Spleen (tissue), 11 donors: ENCODE measurements at regions not wholly inside any gene's neighbourhood (a gene's known extent, or its start where the extent isn't known, plus 50 kb on each side); places are given as distances from the start of the nearest gene placed in this dataset.
A peak's percentile ranks its signal among the peaks of the same experiment; 100 is the strongest.

Experiments used
- DNase-seq: peaks from one replicate; pipeline ENCODE4 v3.0.0-alpha.2; 2020
- H3K27ac ChIP-seq, 8 donors: fragments of 200-600 bp; sonication (generic) in 7 of 8; 1 replicate in 4 of 8; 2 replicates in 4 of 8; pipeline versions ENCODE4 v1.5.0 to v1.8.0; 2016 to 2021; ENCODE audit warnings: inconsistent platforms in 4 of 8, mild to moderate bottlenecking in 4 of 8, moderate library complexity in 1 of 8
- H3K27me3 ChIP-seq, 7 donors: fragments of 200-600 bp; sonication (generic) in 6 of 7; replicated peaks in 1 of 7; 1 replicate in 4 of 7; 2 replicates in 3 of 7; pipeline versions ENCODE4 v1.5.0 to v1.8.0; 2016 to 2021; ENCODE audit warnings: inconsistent platforms in 3 of 7, mild to moderate bottlenecking in 1 of 7
- H3K36me3 ChIP-seq, 6 donors: fragments of 200-600 bp; sonication (generic) in 5 of 6; 1 replicate in 4 of 6; 2 replicates in 2 of 6; pipeline versions ENCODE4 v1.5.0 to v1.8.0; 2016 to 2021; ENCODE audit warnings: inconsistent platforms in 2 of 6
- H3K4me1 ChIP-seq, 6 donors: fragments of 200-600 bp; sonication (generic) in 5 of 6; 1 replicate in 3 of 6; 2 replicates in 3 of 6; pipeline versions ENCODE4 v1.5.0 to v1.8.0; 2016 to 2021; ENCODE audit warnings: inconsistent platforms in 3 of 6
- H3K4me3 ChIP-seq, 8 donors: fragments of 200-600 bp; sonication (generic) in 7 of 8; 1 replicate in 4 of 8; 2 replicates in 4 of 8; pipeline versions ENCODE4 v1.5.0 to v1.8.0; 2016 to 2021; ENCODE audit warnings: inconsistent platforms in 4 of 8, mild to moderate bottlenecking in 4 of 8, moderate library complexity in 2 of 8
- H3K9me3 ChIP-seq, 8 donors: fragments of 200-600 bp; sonication (generic) in 7 of 8; 1 replicate in 4 of 8; 2 replicates in 4 of 8; pipeline versions ENCODE4 v1.5.0 to v1.8.0; 2016 to 2021; ENCODE audit warnings: inconsistent platforms in 4 of 8
- POLR2A ChIP-seq, 3 donors: fragments of 450-650 bp; IDR thresholded peaks; one replicate each; pipeline ENCODE4 v1.5.1; 2017; ENCODE audit warnings: antibody characterized with exemption in 3 of 3, mild to moderate bottlenecking in 1 of 3
- POLR2AphosphoS5 ChIP-seq, 3 donors: sonication (generic); formaldehyde crosslinking; IDR thresholded peaks; one replicate each; pipeline ENCODE4 v1.5.1; 2017; ENCODE audit warnings: antibody characterized with exemption in 3 of 3
- WGBS, 5 donors: extraction: QIAGEN DNeasy Blood & Tissue Kit in 3 of 5; methylation state at CpG; one replicate each; pipeline versions ENCODE4 v1.1.5 to v1.1.7; 2013 to 2018; 5-methylcytosine and 5-hydroxymethylcytosine counted together
- intact Hi-C: fragments of 100-400 bp; cut with DNase I; formaldehyde crosslinking; loops from one replicate; pipeline ENCODE4 v1.15.0; 2023; ENCODE audit warnings: low total_unique reads
- TF ChIP-seq, protein P1 (sequence below), 11 experiments: fragments of 200-600 bp in 7 of 11; fragments of 450-650 bp in 4 of 11; sonication (generic) in 4 of 11; IDR thresholded peaks in 8 of 11; conservative IDR thresholded peaks in 3 of 11; 1 replicate in 7 of 11; 2 replicates in 4 of 11; pipeline versions ENCODE4 v1.4.0 to v1.8.0; 2016 to 2021; ENCODE audit warnings: antibody characterized with exemption in 11 of 11, inconsistent platforms in 4 of 11, mild to moderate bottlenecking in 1 of 11
- donor health status: healthy with polysubstance abuse.
- donor health status: DM: no; HTN: no; CAD: no; lungs with moderate emphysema.
- donor health status: DM: no; HTN: no; CAD: no.
- donor health status: Bipolar disorder and iron deficiency.
- donor health status: healthy.
- donor health status: DM: no; HTN: no; CAD: no.
- donor health status: DM: yes; HTN: yes; CAD: no.

DNA sequence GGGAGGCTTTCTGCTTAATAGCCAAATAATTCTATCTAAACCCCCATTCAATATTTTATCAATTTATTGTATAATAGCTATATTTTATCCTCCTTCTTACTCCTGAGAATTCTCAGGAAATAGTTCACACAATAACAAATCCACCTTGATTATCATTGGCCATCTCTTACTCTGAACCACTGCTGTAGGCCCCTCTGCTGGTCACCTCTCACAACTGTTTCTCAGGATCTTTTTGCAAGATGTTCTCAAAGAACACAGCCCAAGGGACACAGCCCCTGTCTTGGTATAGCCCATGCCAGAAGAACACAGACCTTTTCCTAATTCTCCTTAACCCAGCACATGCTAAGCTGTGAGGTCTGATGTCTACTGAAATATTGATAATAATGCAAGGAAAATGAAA lies 74.9 kb upstream of the HTR4 start:
- no peaks in the 10 kb centered on the region for H3K36me3 ChIP-seq
- H3K27ac ChIP-seq, result no peak overlapping the region
- peaks cover 0 to 28% (median 10%) of the 10 kb centered on the region in 6 donors for H3K4me1 ChIP-seq
- H3K4me3 ChIP-seq, result no peak overlapping the region
- TF ChIP-seq, protein P1, sequence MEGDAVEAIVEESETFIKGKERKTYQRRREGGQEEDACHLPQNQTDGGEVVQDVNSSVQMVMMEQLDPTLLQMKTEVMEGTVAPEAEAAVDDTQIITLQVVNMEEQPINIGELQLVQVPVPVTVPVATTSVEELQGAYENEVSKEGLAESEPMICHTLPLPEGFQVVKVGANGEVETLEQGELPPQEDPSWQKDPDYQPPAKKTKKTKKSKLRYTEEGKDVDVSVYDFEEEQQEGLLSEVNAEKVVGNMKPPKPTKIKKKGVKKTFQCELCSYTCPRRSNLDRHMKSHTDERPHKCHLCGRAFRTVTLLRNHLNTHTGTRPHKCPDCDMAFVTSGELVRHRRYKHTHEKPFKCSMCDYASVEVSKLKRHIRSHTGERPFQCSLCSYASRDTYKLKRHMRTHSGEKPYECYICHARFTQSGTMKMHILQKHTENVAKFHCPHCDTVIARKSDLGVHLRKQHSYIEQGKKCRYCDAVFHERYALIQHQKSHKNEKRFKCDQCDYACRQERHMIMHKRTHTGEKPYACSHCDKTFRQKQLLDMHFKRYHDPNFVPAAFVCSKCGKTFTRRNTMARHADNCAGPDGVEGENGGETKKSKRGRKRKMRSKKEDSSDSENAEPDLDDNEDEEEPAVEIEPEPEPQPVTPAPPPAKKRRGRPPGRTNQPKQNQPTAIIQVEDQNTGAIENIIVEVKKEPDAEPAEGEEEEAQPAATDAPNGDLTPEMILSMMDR (IDR thresholded peaks at IDR 0.05 in 8 of 11, conservative IDR thresholded peaks at IDR 0.05 in 3 of 11), result no peak
- TF ChIP-seq POLR2AphosphoS5 (IDR thresholded peaks at IDR 0.05) (no peak), POLR2A (IDR thresholded peaks at IDR 0.05) (no peak)
- intact Hi-C loops, result loop anchor here (5.0 kb wide), 1 partner anchor 547 kb away; no protein-coding TSS in a partner anchor
- H3K27me3 ChIP-seq, result no peaks in the 10 kb centered on the region
- H3K9me3 ChIP-seq, result no peaks in the 10 kb centered on the region
- DNase-seq, result no peak

DNA sequence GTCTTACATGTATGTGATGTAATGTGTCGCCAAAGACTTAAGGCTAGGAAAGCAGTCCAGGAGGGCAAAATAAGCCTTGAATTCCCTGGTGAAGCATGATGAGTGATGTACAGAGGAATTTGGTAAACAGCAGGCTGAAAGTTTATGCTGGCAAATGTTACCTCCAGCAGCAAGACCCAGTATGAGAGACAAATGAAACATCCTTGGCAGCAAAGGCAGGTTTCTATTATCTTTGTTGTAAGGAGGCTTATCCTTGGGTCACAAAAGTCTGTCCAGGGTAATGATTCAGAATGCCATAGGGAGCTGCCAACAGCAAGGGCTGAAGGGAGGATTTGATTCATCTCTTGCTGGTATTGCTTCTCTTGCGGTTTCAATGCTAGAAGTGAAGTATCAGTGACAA lies 75.9 kb upstream of the HTR4 start:
- intact Hi-C loops, result loop anchor here (2.0 to 10.0 kb wide), 3 partner anchors 285 to 385 kb away; no protein-coding TSS in a partner anchor
- TF ChIP-seq POLR2AphosphoS5 (IDR thresholded peaks at IDR 0.05) (no peak), POLR2A (IDR thresholded peaks at IDR 0.05) (no peak)
- TF ChIP-seq, protein P1 (IDR thresholded peaks at IDR 0.05 in 8 of 11, conservative IDR thresholded peaks at IDR 0.05 in 3 of 11), result no peak
- DNase-seq, result no peak
- Histone ChIP-seq H3K27ac (no peak overlapping the region), H3K4me3 (no peak overlapping the region), H3K4me1 (peaks cover 0 to 28% (median 10%) of the 10 kb centered on the region in 6 donors), H3K27me3 (no peaks in the 10 kb centered on the region), H3K36me3 (no peaks in the 10 kb centered on the region), H3K9me3 (no peaks in the 10 kb centered on the region)
- WGBS, 5 donors, result 81 to 93% (median 87%) methylated on average over 2 of the region's 2 CpGs

DNA sequence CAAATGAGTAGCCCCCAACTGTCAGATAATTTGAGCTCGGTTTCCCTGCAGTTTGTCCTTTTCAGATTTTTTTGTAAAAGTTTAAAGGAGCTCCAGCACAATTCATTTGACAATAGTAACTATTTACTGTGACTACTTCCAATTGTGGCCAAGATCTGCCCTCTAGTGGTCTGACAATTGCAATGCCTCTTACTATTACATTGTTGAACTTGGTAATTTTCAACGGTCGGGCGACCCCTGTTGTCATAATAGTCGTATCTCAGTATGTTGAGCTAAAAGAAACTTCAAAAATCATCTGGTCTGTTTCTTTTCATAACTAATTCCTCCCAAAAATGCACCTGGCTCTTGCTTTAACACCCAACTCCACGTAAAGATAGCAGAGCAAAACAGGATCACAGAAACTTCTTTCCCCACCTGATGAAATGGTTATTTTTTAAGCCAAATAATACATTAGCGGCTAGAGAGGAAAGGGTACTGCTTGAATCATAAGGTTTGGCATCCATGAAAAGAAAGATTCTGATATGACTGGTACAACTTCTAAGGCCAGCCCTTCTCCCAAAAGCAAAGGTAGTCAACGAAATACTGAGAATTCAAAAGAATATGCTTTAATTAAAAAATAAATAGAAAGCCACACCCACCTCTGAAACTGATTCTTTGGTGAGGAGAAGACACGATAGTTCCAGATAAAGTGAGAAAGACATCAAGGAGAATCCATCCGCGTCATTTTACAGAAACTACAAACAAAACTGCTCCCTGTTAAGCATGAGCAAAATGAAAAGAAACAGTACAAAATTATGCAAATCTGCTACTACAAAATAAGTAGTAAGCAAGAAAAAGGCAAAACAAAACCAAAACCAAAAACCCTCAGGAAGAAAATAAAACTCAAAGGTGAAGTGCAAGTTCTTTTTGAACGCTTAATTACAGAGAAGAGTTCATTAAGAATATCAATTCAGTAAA lies 76.9 kb upstream of the HTR4 start:
- TF ChIP-seq, protein P1 (IDR thresholded peaks at IDR 0.05 in 8 of 11, conservative IDR thresholded peaks at IDR 0.05 in 3 of 11), result peak; percentile 73 to 93 (median 87)
- TF ChIP-seq POLR2A (IDR thresholded peaks at IDR 0.05) (no peak), POLR2AphosphoS5 (IDR thresholded peaks at IDR 0.05) (no peak)
- Histone ChIP-seq H3K36me3 (no peaks in the 10 kb centered on the region), H3K9me3 (no peaks in the 10 kb centered on the region), H3K4me1 (peaks cover 0 to 28% (median 10%) of the 10 kb centered on the region in 6 donors), H3K4me3 (peak overlapping the region in 3 of 8 donors; percentile 23 to 48 (median 28)), H3K27ac (peak overlapping the region in 5 of 8 donors; percentile 29 to 56 (median 50)), H3K27me3 (no peaks in the 10 kb centered on the region)
- no peak for DNase-seq
- 24 to 37% (median 29%) methylated on average over 12 of the region's 12 CpGs for WGBS, 5 donors
- intact Hi-C loops, result loop anchor here (2.0 to 10.0 kb wide), 3 partner anchors 286 to 384 kb away; no protein-coding TSS in a partner anchor

DNA sequence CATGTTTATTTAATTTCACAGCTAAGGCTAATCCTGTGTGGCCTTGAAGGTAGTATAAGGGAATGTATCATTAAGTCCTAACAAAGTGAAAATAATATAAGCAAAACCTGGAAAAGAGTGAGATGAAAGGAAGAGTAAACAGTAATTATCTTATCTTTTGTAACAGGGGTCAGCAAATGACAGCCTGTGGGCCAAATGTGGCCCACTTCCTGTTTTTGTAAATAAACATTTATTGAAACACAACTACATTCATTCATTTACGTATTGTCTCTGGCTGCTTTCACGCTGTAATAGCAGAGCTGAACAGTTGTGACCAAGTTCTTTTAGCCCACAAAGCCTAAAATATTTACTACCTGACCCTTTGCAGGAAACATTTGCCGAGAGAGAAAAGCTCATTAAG lies 78.4 kb upstream of the HTR4 start:
- 62 to 85% (median 69%) methylated on average over 3 of the region's 3 CpGs for WGBS, 5 donors
- H3K4me3 ChIP-seq, result no peak overlapping the region
- intact Hi-C loops, result loop anchor here (5.0 to 10.0 kb wide), 2 partner anchors 305 to 382 kb away; no protein-coding TSS in a partner anchor
- H3K27me3 ChIP-seq, result no peaks in the 10 kb centered on the region
- DNase-seq, result no peak
- TF ChIP-seq, protein P1 (IDR thresholded peaks at IDR 0.05 in 8 of 11, conservative IDR thresholded peaks at IDR 0.05 in 3 of 11), result no peak
- no peak for TF ChIP-seq POLR2A (IDR thresholded peaks at IDR 0.05)
- TF ChIP-seq POLR2AphosphoS5 (IDR thresholded peaks at IDR 0.05), result no peak
- no peaks in the 10 kb centered on the region for H3K36me3 ChIP-seq
- H3K27ac ChIP-seq, result no peak overlapping the region
- H3K9me3 ChIP-seq, result no peaks in the 10 kb centered on the region
- H3K4me1 ChIP-seq, result peaks cover 0 to 28% (median 10%) of the 10 kb centered on the region in 6 donors
